Lung (tissue), 11 donors: ENCODE measurements at regions not wholly inside any gene's neighbourhood (a gene's known extent, or its start where the extent isn't known, plus 50 kb on each side); places are given as distances from the start of the nearest gene placed in this dataset.
A peak's percentile ranks its signal among the peaks of the same experiment; 100 is the strongest.

Experiments
- ATAC-seq: fragments of 200-7000 bp; cut with Tn5 transposase; one replicate; pipeline ENCODE4 v1.9.1; 2020; ENCODE audit warnings: moderate number of reproducible peaks; ENCODE audit not compliant: insufficient read depth, low FRiP score
- DNase-seq, 3 donors: peaks; one replicate each; pipeline ENCODE4 v3.0.0-alpha.2; 2013 to 2017
- H3K27ac ChIP-seq, 2 donors: one replicate each; pipeline ENCODE4 v1.5.1; 2013; ENCODE audit warnings: mild to moderate bottlenecking in 2 of 2, moderate library complexity in 2 of 2, control low read depth in 1 of 2, inconsistent platforms in 1 of 2, low read depth in 1 of 2, low read length in 1 of 2
- H3K27me3 ChIP-seq, 3 donors: one replicate each; pipeline ENCODE4 v1.5.1; 2013; ENCODE audit warnings: low read length in 2 of 3; ENCODE audit not compliant: control insufficient read depth in 3 of 3, insufficient read depth in 3 of 3
- H3K36me3 ChIP-seq, 4 donors: one replicate each; pipeline ENCODE4 v1.5.1; 2013; ENCODE audit warnings: low read length in 4 of 4, mild to moderate bottlenecking in 1 of 4, moderate library complexity in 1 of 4; ENCODE audit not compliant: control insufficient read depth in 4 of 4, insufficient read depth in 4 of 4
- H3K4me1 ChIP-seq, 5 donors: one replicate each; pipeline ENCODE4 v1.5.1; 2013; ENCODE audit warnings: low read length in 5 of 5, mild to moderate bottlenecking in 2 of 5, moderate library complexity in 1 of 5; ENCODE audit not compliant: control insufficient read depth in 5 of 5, insufficient read depth in 5 of 5
- H3K4me3 ChIP-seq: one replicate; pipeline ENCODE4 v1.5.1; 2013; ENCODE audit warnings: mild to moderate bottlenecking, control low read depth, moderate library complexity
- H3K9ac ChIP-seq, 2 donors: one replicate each; pipeline ENCODE4 v1.5.1; 2013; ENCODE audit warnings: low read length in 2 of 2, control low read depth in 1 of 2; ENCODE audit not compliant: insufficient read depth in 1 of 2
- H3K9me3 ChIP-seq, 4 donors: one replicate each; pipeline ENCODE4 v1.5.1; 2013; ENCODE audit warnings: low read length in 3 of 4, mild to moderate bottlenecking in 1 of 4, moderate library complexity in 1 of 4; ENCODE audit not compliant: control insufficient read depth in 4 of 4, insufficient read depth in 3 of 4
- WGBS, 2 donors: extraction: QIAGEN DNeasy Blood & Tissue Kit; methylation state at CpG; one replicate each; pipeline ENCODE4 v1.1.7; 2013; 5-methylcytosine and 5-hydroxymethylcytosine counted together
- TF ChIP-seq, protein P1 (sequence below): IDR thresholded peaks from 2 replicates; pipeline ENCODE4 v1.5.1; 2012; ENCODE audit warnings: mild to moderate bottlenecking; ENCODE audit errors: control extremely low read depth, extremely low read depth
- donor health status: control.
- donor health status: control.
- donor health status: Bipolar disorder and iron deficiency.
- donor health status: healthy.
- donor health status: DM: yes; HTN: yes; CAD: no.

DNA sequence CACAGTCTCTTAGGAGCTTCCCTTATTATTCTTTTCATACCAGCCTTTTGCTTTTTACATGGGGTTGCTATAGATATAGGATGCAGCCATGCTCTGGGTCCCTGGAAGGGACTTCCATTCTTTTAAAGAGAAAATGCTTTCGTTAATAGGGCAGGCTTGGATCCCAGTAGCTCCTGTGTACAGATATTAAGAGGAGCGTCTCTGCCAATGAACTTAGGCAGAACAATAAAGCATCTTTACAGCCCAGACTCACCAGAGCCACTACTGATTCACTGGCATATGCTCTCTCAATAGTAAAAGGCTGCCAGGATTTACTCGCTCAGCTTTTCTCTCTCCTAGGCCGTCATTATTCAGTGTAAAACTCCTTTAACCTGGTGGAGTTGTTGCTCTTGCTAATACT is 1385.4 kb upstream of the PIK3C3 start:
- TF ChIP-seq, protein P1, sequence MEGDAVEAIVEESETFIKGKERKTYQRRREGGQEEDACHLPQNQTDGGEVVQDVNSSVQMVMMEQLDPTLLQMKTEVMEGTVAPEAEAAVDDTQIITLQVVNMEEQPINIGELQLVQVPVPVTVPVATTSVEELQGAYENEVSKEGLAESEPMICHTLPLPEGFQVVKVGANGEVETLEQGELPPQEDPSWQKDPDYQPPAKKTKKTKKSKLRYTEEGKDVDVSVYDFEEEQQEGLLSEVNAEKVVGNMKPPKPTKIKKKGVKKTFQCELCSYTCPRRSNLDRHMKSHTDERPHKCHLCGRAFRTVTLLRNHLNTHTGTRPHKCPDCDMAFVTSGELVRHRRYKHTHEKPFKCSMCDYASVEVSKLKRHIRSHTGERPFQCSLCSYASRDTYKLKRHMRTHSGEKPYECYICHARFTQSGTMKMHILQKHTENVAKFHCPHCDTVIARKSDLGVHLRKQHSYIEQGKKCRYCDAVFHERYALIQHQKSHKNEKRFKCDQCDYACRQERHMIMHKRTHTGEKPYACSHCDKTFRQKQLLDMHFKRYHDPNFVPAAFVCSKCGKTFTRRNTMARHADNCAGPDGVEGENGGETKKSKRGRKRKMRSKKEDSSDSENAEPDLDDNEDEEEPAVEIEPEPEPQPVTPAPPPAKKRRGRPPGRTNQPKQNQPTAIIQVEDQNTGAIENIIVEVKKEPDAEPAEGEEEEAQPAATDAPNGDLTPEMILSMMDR, result no peak
- Histone ChIP-seq H3K9me3 (no peaks in the 10 kb centered on the region), H3K9ac (no peak overlapping the region), H3K36me3 (no peaks in the 10 kb centered on the region), H3K27ac (no peak overlapping the region), H3K4me1 (no peaks in the 10 kb centered on the region), H3K4me3 (no peak overlapping the region), H3K27me3 (no peaks in the 10 kb centered on the region)
- 83 to 87% methylated on average over 4 of the region's 4 CpGs for WGBS, 2 donors
- DNase-seq, result no peak
- ATAC-seq, result no peak

DNA sequence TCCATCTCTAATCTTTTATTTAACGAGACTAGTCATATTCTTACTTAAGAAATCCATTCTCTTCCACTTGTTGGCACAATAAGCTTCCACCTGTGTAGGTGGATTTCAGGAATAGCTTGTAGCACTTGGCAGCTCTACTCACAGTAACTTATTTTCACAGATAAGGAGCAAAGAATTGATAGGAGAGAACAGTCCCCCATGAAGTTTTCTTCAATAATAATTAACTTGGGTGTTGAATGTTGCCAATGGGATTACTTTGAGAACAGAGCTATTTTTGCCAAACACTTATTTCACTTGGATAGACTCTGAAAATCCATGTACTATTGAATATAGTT is 1388.6 kb upstream of the PIK3C3 start:
- H3K27ac ChIP-seq, result no peak overlapping the region
- no peak overlapping the region for H3K9ac ChIP-seq
- H3K4me3 ChIP-seq, result no peak overlapping the region
- no peaks in the 10 kb centered on the region for H3K36me3 ChIP-seq
- no peaks in the 10 kb centered on the region for H3K4me1 ChIP-seq
- peak in 1 of 3 donors; percentile 5 for DNase-seq
- no peaks in the 10 kb centered on the region for H3K27me3 ChIP-seq
- H3K9me3 ChIP-seq, result no peaks in the 10 kb centered on the region
- TF ChIP-seq, protein P1, result no peak
- ATAC-seq, result no peak
- 45 to 72% methylated on average over 1 of the region's 1 CpG for WGBS, 2 donors

DNA sequence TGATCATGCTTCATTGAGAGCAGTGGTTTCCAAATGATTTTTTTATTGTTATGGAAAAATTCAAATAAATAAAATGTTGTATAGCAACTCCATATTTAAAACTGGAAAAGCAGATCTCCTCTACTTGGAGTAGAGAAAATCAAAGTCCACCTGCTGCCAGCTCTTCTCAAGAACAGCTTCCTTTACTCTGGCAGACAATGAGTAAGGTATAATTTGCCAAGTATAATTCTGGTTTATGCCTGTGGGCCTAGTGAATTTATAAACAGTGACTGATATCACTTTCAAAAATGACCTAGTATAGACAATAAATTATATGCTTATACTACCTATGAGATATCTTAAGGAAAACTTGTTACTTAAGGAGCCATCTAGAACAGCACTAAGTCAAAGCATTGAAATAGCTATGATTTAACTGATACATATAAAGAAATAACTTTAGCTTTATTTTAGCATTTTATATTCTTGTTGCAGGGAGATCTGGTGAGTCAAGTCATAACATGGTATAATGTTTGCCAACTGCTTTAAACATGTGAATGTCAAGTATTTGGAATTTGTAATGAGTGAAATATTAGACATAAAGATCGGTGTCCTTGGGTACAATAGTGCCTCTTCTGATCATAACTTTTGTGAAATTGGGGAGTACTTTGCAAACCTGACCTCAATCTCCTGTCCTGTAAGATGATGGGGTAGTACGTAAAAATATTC is 1389.1 kb upstream of the PIK3C3 start:
- no peaks in the 10 kb centered on the region for H3K27me3 ChIP-seq
- H3K9me3 ChIP-seq, result no peaks in the 10 kb centered on the region
- H3K9ac ChIP-seq, result no peak overlapping the region
- no peak overlapping the region for H3K4me3 ChIP-seq
- WGBS, 2 donors, result 40 to 42% methylated on average over 2 of the region's 2 CpGs
- no peaks in the 10 kb centered on the region for H3K36me3 ChIP-seq
- no peak overlapping the region for H3K27ac ChIP-seq
- TF ChIP-seq, protein P1, result no peak
- DNase-seq, result no peak
- H3K4me1 ChIP-seq, result no peaks in the 10 kb centered on the region
- no peak for ATAC-seq

DNA sequence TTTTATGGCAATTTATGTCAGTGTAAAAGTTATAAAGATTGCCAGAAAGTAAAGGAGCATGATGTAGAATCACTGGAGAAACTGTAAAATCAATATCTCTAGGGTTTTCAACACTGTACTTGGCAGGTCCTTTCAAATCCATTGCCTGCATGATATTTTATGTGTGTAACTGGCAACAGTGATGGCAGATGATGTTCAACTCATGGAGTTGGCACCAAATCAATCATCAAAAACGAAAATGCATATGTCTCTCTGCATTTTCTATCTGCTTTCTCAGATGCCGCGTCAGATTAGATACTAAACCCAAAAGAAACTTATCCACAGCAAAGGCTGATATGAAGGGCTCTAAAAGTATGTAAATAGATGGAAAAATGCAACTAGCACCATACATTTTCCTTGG is 1395.5 kb upstream of the PIK3C3 start:
- TF ChIP-seq, protein P1, result no peak
- no peaks in the 10 kb centered on the region for H3K36me3 ChIP-seq
- H3K9me3 ChIP-seq, result no peaks in the 10 kb centered on the region
- no peak for ATAC-seq
- H3K4me3 ChIP-seq, result no peak overlapping the region
- H3K4me1 ChIP-seq, result peaks cover 0 to 13% (median 6%) of the 10 kb centered on the region in 5 donors
- DNase-seq, result peak in 2 of 3 donors; percentile 10 to 13
- 76 to 82% methylated on average over 3 of the region's 3 CpGs for WGBS, 2 donors
- H3K27ac ChIP-seq, result no peak overlapping the region
- H3K27me3 ChIP-seq, result no peaks in the 10 kb centered on the region
- no peak overlapping the region for H3K9ac ChIP-seq
